HepG2 (cell line): ENCODE measurements at regions not wholly inside any gene's neighbourhood (a gene's known extent, or its start where the extent isn't known, plus 50 kb on each side); places are given as distances from the start of the nearest gene placed in this dataset.

ENCODE experiments used
- ATAC-seq: fragments of 200-7000 bp; cut with Tn5 transposase; 3 replicates; pipeline ENCODE4 v1.9.1; 2020; ENCODE audit warnings: mild to moderate bottlenecking, moderate library complexity
- BruUV-seq: library from RNA; stranded (reverse); fragments of 400-500 nt; replicated peaks from 2 replicates; lab custom pipeline; 2021; lab: Mats Ljungman, UMichigan
- CTCF ChIA-PET: fragments of 300-600 bp; formaldehyde crosslinking; extraction: SDS; loops from one replicate; lab custom pipeline; 2021; ENCODE audit warnings: low total read pairs, inconsistent platforms, low intra/inter-chr PET ratio; lab: Yijun Ruan, JAX
- POLR2A ChIA-PET: fragments of 350-600 bp; sonication (Branson Sonifier 250); formaldehyde crosslinking; loops from one replicate; lab custom pipeline; 2020; ENCODE audit warnings: antibody characterized with exemption, inconsistent platforms; lab: Yijun Ruan, JAX
- DNase-seq: peaks from one replicate; pipeline ENCODE4 v3.0.0-alpha.2; 2015; ENCODE audit warnings: low spot score
- FAIRE-seq: peaks from 3 replicates; lab custom pipeline; 2011; peaks lifted over from hg19 to GRCh38; lab: Jason Lieb, UNC
- H2AFZ ChIP-seq: one replicate; pipeline ENCODE4 v1.6.1; 2011; ENCODE audit warnings: low read length, inconsistent platforms
- H3K27ac ChIP-seq: fragments of 300-600 bp; 3 replicates; pipeline ENCODE4 v1.8.0; 2011; ENCODE audit warnings: mixed run types, mild to moderate bottlenecking, mixed read lengths, low read length, inconsistent platforms; ENCODE audit not compliant: insufficient read depth; ENCODE audit errors: extremely low read length
- H3K27me3 ChIP-seq, 2 experiments: fragments of 200-600 bp in 1 of 2; 2 replicates in 1 of 2; 3 replicates in 1 of 2; pipeline versions ENCODE4 v1.6.0 to v1.8.0; 2011; ENCODE audit warnings: low read length in 2 of 2, mild to moderate bottlenecking in 2 of 2, moderate library complexity in 2 of 2, inconsistent platforms in 1 of 2; ENCODE audit not compliant: insufficient read depth in 2 of 2, control insufficient read depth in 1 of 2
- H3K36me3 ChIP-seq, 2 experiments: fragments of 200-600 bp in 1 of 2; replicated peaks in 1 of 2; 2 replicates in 1 of 2; 3 replicates in 1 of 2; pipeline versions ENCODE4 v1.5.1 to v1.8.0; 2011; ENCODE audit warnings: low read length in 2 of 2, inconsistent platforms in 1 of 2; ENCODE audit not compliant: insufficient read depth in 2 of 2, control insufficient read depth in 1 of 2
- H3K4me1 ChIP-seq: 2 replicates; pipeline ENCODE4 v1.5.1; 2012; ENCODE audit warnings: low read length, inconsistent platforms; ENCODE audit not compliant: insufficient read depth
- H3K4me2 ChIP-seq: 2 replicates; pipeline ENCODE4 v1.6.0; 2011; ENCODE audit warnings: low read depth, low read length, inconsistent platforms
- H3K4me3 ChIP-seq, 3 experiments: fragments of 200-600 bp in 1 of 3; sonication (generic), shearing (Covaris generic) in 1 of 3; replicated peaks in 1 of 3; 2 replicates each; pipeline ENCODE4 v1.5.1; 2011 to 2016; ENCODE audit warnings: low read length in 3 of 3, inconsistent platforms in 2 of 3, low read depth in 2 of 3, mild to moderate bottlenecking in 2 of 3, control low read depth in 1 of 3, mixed read lengths in 1 of 3; ENCODE audit not compliant: insufficient read depth in 1 of 3
- H3K79me2 ChIP-seq: one replicate; pipeline ENCODE4 v1.6.1; 2011; ENCODE audit warnings: low read length, inconsistent platforms; ENCODE audit not compliant: insufficient read depth
- H3K9ac ChIP-seq: 2 replicates; pipeline ENCODE4 v1.6.0; 2011; ENCODE audit warnings: mild to moderate bottlenecking, low read depth, low read length, inconsistent platforms; ENCODE audit not compliant: insufficient read depth
- H3K9me3 ChIP-seq: 2 replicates; pipeline ENCODE4 v1.5.1; 2012; ENCODE audit warnings: mild to moderate bottlenecking, low read length
- H4K20me1 ChIP-seq: 2 replicates; pipeline ENCODE4 v1.6.0; 2011; ENCODE audit warnings: inconsistent platforms, mild to moderate bottlenecking, low read length, moderate library complexity; ENCODE audit not compliant: insufficient read depth
- MAFK ChIP-seq, 2 experiments: IDR thresholded peaks in 1 of 2; conservative IDR thresholded peaks in 1 of 2; 2 replicates each; pipeline ENCODE4 v1.6.1; 2011; ENCODE audit warnings: improper control_type of control experiment in 2 of 2, low read length in 2 of 2
- POGZ ChIP-seq: sonication (generic); formaldehyde crosslinking; IDR thresholded peaks from 2 replicates; pipeline ENCODE4 v1.4.0; 2020; ENCODE audit warnings: mild to moderate bottlenecking, missing genetic modification reagents
- SMC3 ChIP-seq: IDR thresholded peaks from 2 replicates; pipeline ENCODE4 v1.6.1; 2011; ENCODE audit warnings: low read length, improper control_type of control experiment
- STAG1 ChIP-seq: sonication (generic); formaldehyde crosslinking; IDR thresholded peaks from 2 replicates; pipeline ENCODE4 v1.4.0; 2020; ENCODE audit warnings: missing genetic modification reagents
- ZNF550 ChIP-seq: sonication (generic); formaldehyde crosslinking; IDR thresholded peaks from 2 replicates; pipeline ENCODE4 v1.4.0; 2020; ENCODE audit warnings: mild to moderate bottlenecking, missing genetic modification reagents, borderline replicate concordance
- WGBS: methylation state at CpG from one replicate; pipeline ENCODE4 v1.1.6; 2017; ENCODE audit warnings: low lambda C conversion rate; 5-methylcytosine and 5-hydroxymethylcytosine counted together
- in situ Hi-C: cut with HindIII; loops from 2 replicates; pipeline ENCODE4 v1.10.0; 2017; ENCODE audit warnings: low pct_unique_long_range_greater_than_20kb; ENCODE audit not compliant: extremely low pct_ligation_motif_present
- intact Hi-C: fragments of 100-400 bp; cut with micrococcal nuclease; formaldehyde crosslinking; loops from one replicate; pipeline ENCODE4 v1.10.0; 2022; ENCODE audit not compliant: unreplicated experiment
- TF ChIP-seq, protein P1 (sequence below): sonication (generic); formaldehyde crosslinking; IDR thresholded peaks from 2 replicates; pipeline ENCODE4 v1.5.0; 2020; ENCODE audit warnings: mild to moderate bottlenecking, missing genetic modification reagents, moderate library complexity

GRCh38 chr3:163916596-163917560 lies 1161.4 kb downstream of the SI start:
- intact Hi-C loops, result loop anchor here (2.0 kb wide), 1 partner anchor 1268 kb away; no protein-coding TSS in a partner anchor
- no peaks in the 10 kb centered on the region for H3K9me3 ChIP-seq
- POLR2A ChIA-PET, result no interaction called here
- H2AFZ ChIP-seq, result no peak overlapping the region
- in situ Hi-C loops, result loop anchor here (10.0 kb wide), 1 partner anchor 1268 kb away; no protein-coding TSS in a partner anchor
- no peak overlapping the region for H3K4me2 ChIP-seq
- no peak overlapping the region for H3K4me3 ChIP-seq
- no peaks in the 10 kb centered on the region for H3K27me3 ChIP-seq
- 6% methylated on average over 4 of the region's 4 CpGs for WGBS
- FAIRE-seq, result no peak
- DNase-seq, result peak; percentile 6
- H3K79me2 ChIP-seq, result no peaks in the 10 kb centered on the region
- no peaks in the 10 kb centered on the region for H4K20me1 ChIP-seq
- no TSS peak for BruUV-seq
- no peak overlapping the region for H3K9ac ChIP-seq
- ATAC-seq, result peak; percentile 58
- CTCF ChIA-PET, result interaction anchor here (0.7 kb wide), 1 partner anchor 1268 kb away, joined by 3 read pairs; no protein-coding TSS in a partner anchor
- no peaks in the 10 kb centered on the region for H3K36me3 ChIP-seq
- H3K27ac ChIP-seq, result no peak overlapping the region
- no peaks in the 10 kb centered on the region for H3K4me1 ChIP-seq
- TF ChIP-seq POGZ (CRISPR knock-in tag), result no peak
- TF ChIP-seq, protein P1, sequence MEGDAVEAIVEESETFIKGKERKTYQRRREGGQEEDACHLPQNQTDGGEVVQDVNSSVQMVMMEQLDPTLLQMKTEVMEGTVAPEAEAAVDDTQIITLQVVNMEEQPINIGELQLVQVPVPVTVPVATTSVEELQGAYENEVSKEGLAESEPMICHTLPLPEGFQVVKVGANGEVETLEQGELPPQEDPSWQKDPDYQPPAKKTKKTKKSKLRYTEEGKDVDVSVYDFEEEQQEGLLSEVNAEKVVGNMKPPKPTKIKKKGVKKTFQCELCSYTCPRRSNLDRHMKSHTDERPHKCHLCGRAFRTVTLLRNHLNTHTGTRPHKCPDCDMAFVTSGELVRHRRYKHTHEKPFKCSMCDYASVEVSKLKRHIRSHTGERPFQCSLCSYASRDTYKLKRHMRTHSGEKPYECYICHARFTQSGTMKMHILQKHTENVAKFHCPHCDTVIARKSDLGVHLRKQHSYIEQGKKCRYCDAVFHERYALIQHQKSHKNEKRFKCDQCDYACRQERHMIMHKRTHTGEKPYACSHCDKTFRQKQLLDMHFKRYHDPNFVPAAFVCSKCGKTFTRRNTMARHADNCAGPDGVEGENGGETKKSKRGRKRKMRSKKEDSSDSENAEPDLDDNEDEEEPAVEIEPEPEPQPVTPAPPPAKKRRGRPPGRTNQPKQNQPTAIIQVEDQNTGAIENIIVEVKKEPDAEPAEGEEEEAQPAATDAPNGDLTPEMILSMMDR (CRISPR knock-in tag), result peak; percentile 33
- TF ChIP-seq STAG1, result peak; percentile 35; the same call in 1 of the 2 replicates
- TF ChIP-seq ZNF550 (CRISPR knock-in tag), result no peak
- TF ChIP-seq MAFK (conservative IDR thresholded peaks at IDR 0.05 in 1 of 2, IDR thresholded peaks at IDR 0.05 in 1 of 2; ENCODE audit: low read length in 2 of 2), result no peak
- TF ChIP-seq SMC3, result 0 out of 2 replicates have a peak, but pooled peaks have one; percentile 10
